ENCODE measurements at regions not wholly inside any gene's neighbourhood (a gene's known extent, or its start where the extent isn't known, plus 50 kb on each side); places are given as distances from the start of the nearest gene placed in this dataset.

DNA sequence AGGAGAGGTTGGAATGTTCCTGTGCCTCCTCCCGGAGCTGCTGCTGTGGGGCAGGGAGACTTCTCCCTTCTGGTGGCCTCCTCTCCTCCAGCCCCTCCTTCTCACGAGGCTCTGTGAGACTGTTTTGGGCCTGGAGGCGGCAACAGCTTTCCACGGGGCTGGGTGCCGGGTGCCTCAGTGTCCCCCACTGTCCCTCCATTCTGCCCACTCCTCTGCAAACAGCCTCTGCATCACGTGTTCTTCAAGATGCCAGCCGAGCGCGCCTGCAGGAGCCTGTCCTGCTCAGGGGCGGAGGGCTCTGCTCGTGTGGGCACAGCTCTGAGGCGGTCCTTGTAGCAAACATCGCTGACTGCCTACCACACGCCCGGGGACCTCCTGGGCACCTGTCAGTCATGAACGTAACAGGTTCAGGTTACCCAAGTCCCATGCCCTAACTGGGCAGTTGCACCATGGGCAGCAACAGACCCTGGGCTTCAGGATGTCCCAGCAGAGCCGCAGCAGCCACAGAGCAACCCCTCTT lies 70.8 kb downstream of the RRM2 start:
- peaks cover 0 to 14% (median 0%) of the 10 kb centered on the region in 3 donors for H3K9me3 ChIP-seq (ENCODE audit: control extremely low read depth in 1 of 3, control insufficient read depth in 2 of 3, insufficient read depth in 1 of 3, low read length in 2 of 3)
- no peaks in the 10 kb centered on the region for H3K36me3 ChIP-seq (replicated peaks in 1 of 2; ENCODE audit: control extremely low read depth in 1 of 2, control insufficient read depth in 1 of 2, extremely low read depth in 1 of 2, insufficient read depth in 2 of 2, low read length in 1 of 2)
- DNase-seq (no peak), ATAC-seq (ENCODE audit: low read depth) (no peak)
- no peak overlapping the region for H2AFZ ChIP-seq (ENCODE audit: insufficient read depth, low read depth, low read length, poor library complexity, severe bottlenecking)
- H3K4me1 ChIP-seq (ENCODE audit: control insufficient read depth in 2 of 2, insufficient read depth in 2 of 2, low read length in 2 of 2) = peaks cover 0 to 5% of the 10 kb centered on the region in 2 donors
- no peak overlapping the region for H3K4me3 ChIP-seq (ENCODE audit: control extremely low read depth in 1 of 5, extremely low read depth in 1 of 5, insufficient read depth in 1 of 5, low read depth in 2 of 5, low read length in 4 of 5)
- intact Hi-C loops (cut with micrococcal nuclease) = no loop called here
- Mint-ChIP-seq H3K27ac (no peak overlapping the region), H3K4me3 (no peak overlapping the region), H3K27me3 (no peaks in the 10 kb centered on the region), H3K4me1 (peaks cover 13% of the 10 kb centered on the region), H3K9me3 (ENCODE audit: insufficient read depth) (peaks cover 4% of the 10 kb centered on the region)
- no peaks in the 10 kb centered on the region for H3K79me2 ChIP-seq (ENCODE audit: control insufficient read depth, insufficient read depth, low read length)
- WGBS (ENCODE audit: insufficient coverage) = 96% methylated on average over 16 of the region's 17 CpGs
- H3K27me3 ChIP-seq (replicated peaks in 1 of 4; ENCODE audit: control extremely low read depth in 1 of 4, control insufficient read depth in 3 of 4, insufficient read depth in 4 of 4, low read length in 3 of 4) = no peaks in the 10 kb centered on the region
- TF ChIP-seq, protein P1, sequence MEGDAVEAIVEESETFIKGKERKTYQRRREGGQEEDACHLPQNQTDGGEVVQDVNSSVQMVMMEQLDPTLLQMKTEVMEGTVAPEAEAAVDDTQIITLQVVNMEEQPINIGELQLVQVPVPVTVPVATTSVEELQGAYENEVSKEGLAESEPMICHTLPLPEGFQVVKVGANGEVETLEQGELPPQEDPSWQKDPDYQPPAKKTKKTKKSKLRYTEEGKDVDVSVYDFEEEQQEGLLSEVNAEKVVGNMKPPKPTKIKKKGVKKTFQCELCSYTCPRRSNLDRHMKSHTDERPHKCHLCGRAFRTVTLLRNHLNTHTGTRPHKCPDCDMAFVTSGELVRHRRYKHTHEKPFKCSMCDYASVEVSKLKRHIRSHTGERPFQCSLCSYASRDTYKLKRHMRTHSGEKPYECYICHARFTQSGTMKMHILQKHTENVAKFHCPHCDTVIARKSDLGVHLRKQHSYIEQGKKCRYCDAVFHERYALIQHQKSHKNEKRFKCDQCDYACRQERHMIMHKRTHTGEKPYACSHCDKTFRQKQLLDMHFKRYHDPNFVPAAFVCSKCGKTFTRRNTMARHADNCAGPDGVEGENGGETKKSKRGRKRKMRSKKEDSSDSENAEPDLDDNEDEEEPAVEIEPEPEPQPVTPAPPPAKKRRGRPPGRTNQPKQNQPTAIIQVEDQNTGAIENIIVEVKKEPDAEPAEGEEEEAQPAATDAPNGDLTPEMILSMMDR (IDR thresholded peaks at IDR 0.05) = no peak
- TF ChIP-seq EZH2 (IDR thresholded peaks at IDR 0.05; ENCODE audit: borderline replicate concordance, insufficient read depth, low read depth, low read length, poor library complexity, severe bottlenecking) = no peak
- no peak overlapping the region for H3K9ac ChIP-seq (ENCODE audit: low read length)
- ChIA-PET CTCF (no interaction called here), POLR2A (no interaction called here)
- H4K20me1 ChIP-seq (ENCODE audit: control insufficient read depth, insufficient read depth, low read length, poor library complexity, severe bottlenecking) = no peaks in the 10 kb centered on the region
- H3K27ac ChIP-seq (ENCODE audit: low read length in 2 of 2) = no peak overlapping the region
- H3K4me2 ChIP-seq (replicated peaks; ENCODE audit: low read depth, low read length, poor library complexity, severe bottlenecking) = no peak overlapping the region

DNA sequence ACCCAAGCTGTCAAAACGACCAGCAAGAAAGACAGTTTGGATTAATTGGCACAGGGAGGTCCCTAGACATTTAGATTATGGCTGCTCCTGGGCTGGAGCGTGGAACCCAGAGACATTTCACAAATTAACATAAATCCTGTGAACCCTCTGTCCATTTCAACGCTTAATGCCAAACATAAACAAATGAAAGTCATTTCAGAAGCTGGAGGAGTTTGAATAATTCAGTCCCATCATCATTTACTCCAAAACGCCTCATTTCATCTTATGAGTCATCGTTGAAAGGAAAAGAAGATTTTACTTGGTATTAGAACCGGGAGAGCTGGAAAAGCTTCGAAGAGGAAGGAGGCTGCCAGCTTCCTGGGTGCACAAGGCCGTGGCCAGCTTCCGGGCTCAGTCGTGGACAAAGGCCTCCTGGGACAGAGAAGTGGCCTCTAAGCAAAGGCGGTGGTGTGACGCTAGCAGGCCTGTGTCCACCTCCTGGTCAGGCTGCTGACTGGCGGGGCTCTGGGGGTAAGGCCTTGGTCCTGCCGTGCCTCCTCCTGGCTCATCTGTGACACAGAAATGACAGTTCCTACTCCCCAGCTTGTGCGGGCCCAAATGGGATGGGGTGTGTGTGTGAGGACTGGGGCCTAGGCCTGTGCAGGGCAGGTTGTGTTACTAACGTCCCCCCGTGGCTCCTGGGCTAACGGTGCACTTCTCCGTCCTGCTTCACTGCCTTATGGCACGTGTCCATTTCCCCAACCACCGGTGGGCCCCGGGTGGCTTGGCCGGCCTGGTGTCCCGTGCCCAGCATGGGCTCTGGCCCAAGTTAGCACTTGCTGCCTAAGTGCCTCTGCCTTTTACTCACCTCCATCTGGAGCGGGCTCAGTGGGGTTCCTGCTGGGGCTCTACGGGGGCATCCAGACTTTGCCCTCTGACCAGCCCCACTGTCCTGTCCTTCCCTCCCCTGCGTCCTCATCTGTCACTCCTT lies 71.6 kb downstream of the RRM2 start:
- Histone ChIP-seq H4K20me1 (ENCODE audit: control insufficient read depth, insufficient read depth, low read length, poor library complexity, severe bottlenecking) (no peaks in the 10 kb centered on the region), H3K9ac (ENCODE audit: low read length) (no peak overlapping the region), H3K4me3 (ENCODE audit: control extremely low read depth in 1 of 5, extremely low read depth in 1 of 5, insufficient read depth in 1 of 5, low read depth in 2 of 5, low read length in 4 of 5) (no peak overlapping the region), H3K27me3 (replicated peaks in 1 of 4; ENCODE audit: control extremely low read depth in 1 of 4, control insufficient read depth in 3 of 4, insufficient read depth in 4 of 4, low read length in 3 of 4) (no peaks in the 10 kb centered on the region), H3K4me1 (ENCODE audit: control insufficient read depth in 2 of 2, insufficient read depth in 2 of 2, low read length in 2 of 2) (peaks cover 0 to 5% of the 10 kb centered on the region in 2 donors), H2AFZ (ENCODE audit: insufficient read depth, low read depth, low read length, poor library complexity, severe bottlenecking) (no peak overlapping the region), H3K4me2 (replicated peaks; ENCODE audit: low read depth, low read length, poor library complexity, severe bottlenecking) (no peak overlapping the region), H3K9me3 (ENCODE audit: control extremely low read depth in 1 of 3, control insufficient read depth in 2 of 3, insufficient read depth in 1 of 3, low read length in 2 of 3) (peaks cover 0 to 14% (median 0%) of the 10 kb centered on the region in 3 donors), H3K36me3 (replicated peaks in 1 of 2; ENCODE audit: control extremely low read depth in 1 of 2, control insufficient read depth in 1 of 2, extremely low read depth in 1 of 2, insufficient read depth in 2 of 2, low read length in 1 of 2) (no peaks in the 10 kb centered on the region), H3K79me2 (ENCODE audit: control insufficient read depth, insufficient read depth, low read length) (no peaks in the 10 kb centered on the region), H3K27ac (ENCODE audit: low read length in 2 of 2) (no peak overlapping the region)
- intact Hi-C loops (cut with micrococcal nuclease) = no loop called here
- H3K4me1 Mint-ChIP-seq = peaks cover 13% of the 10 kb centered on the region
- DNase-seq = no peak
- H3K27me3 Mint-ChIP-seq = no peaks in the 10 kb centered on the region
- no peak overlapping the region for H3K27ac Mint-ChIP-seq
- H3K4me3 Mint-ChIP-seq = no peak overlapping the region
- POLR2A ChIA-PET = no interaction called here
- no peak for ATAC-seq (ENCODE audit: low read depth)
- peaks cover 4% of the 10 kb centered on the region for H3K9me3 Mint-ChIP-seq (ENCODE audit: insufficient read depth)
- CTCF ChIA-PET = interaction anchor here (0.8 kb wide), 1 partner anchor 215 kb away, joined by 4 read pairs; no protein-coding TSS in a partner anchor
- 97% methylated on average over 21 of the region's 27 CpGs for WGBS (ENCODE audit: insufficient coverage)
- TF ChIP-seq, protein P1 (IDR thresholded peaks at IDR 0.05) = no peak
- no peak for TF ChIP-seq EZH2 (IDR thresholded peaks at IDR 0.05; ENCODE audit: borderline replicate concordance, insufficient read depth, low read depth, low read length, poor library complexity, severe bottlenecking)

All from B cell (primary cell).